ENCODE measurements at regions not wholly inside any gene's neighbourhood (a gene's known extent, or its start where the extent isn't known, plus 50 kb on each side); places are given as distances from the start of the nearest gene placed in this dataset.

- DNase-seq (ENCODE audit: low read depth) = no peak
Measured at GRCh38 chr19:30153326-30154210, 211.5 kb downstream of the URI1 start.

- no peak for DNase-seq (ENCODE audit: low read depth)
Measured at GRCh38 chr19:30154410-30154809, 212.4 kb downstream of the URI1 start.

GRCh38 chr19:30155381-30156200, 213.6 kb downstream of the URI1 start:
- no peak for DNase-seq (ENCODE audit: low read depth)

GRCh38 chr19:30156646-30157045, 214.6 kb downstream of the URI1 start:
- DNase-seq (ENCODE audit: low read depth) = no peak

GRCh38 chr19:30158067-30158892, 213.9 kb upstream of the ZNF536 start:
- DNase-seq (ENCODE audit: low read depth) = no peak

- no peak for DNase-seq (ENCODE audit: low read depth)
Measured at GRCh38 chr19:30158893-30159245, 213.3 kb upstream of the ZNF536 start.

GRCh38 chr19:30159636-30160035, 212.5 kb upstream of the ZNF536 start:
- no peak for DNase-seq (ENCODE audit: low read depth)

- no peak for DNase-seq (ENCODE audit: low read depth)
Measured at GRCh38 chr19:30160426-30160825, 211.8 kb upstream of the ZNF536 start.

- DNase-seq (ENCODE audit: low read depth) = no peak
Measured at GRCh38 chr19:30161021-30161655, 211.0 kb upstream of the ZNF536 start.

- DNase-seq (ENCODE audit: low read depth) = no peak
Measured at GRCh38 chr19:30161770-30162169, 210.4 kb upstream of the ZNF536 start.

- DNase-seq (ENCODE audit: low read depth) = no peak
Measured at GRCh38 chr19:30162718-30163117, 209.5 kb upstream of the ZNF536 start.

- DNase-seq (ENCODE audit: low read depth) = no peak
Measured at GRCh38 chr19:30163663-30164062, 208.5 kb upstream of the ZNF536 start.

- no peak for DNase-seq (ENCODE audit: low read depth)
Measured at GRCh38 chr19:30165228-30165813, 206.9 kb upstream of the ZNF536 start.

GRCh38 chr19:30167206-30167868, 204.8 kb upstream of the ZNF536 start:
- no peak for DNase-seq (ENCODE audit: low read depth)

- DNase-seq (ENCODE audit: low read depth) = no peak
Measured at GRCh38 chr19:30167976-30168635, 204.1 kb upstream of the ZNF536 start.

GRCh38 chr19:30168760-30169159, 203.4 kb upstream of the ZNF536 start:
- no peak for DNase-seq (ENCODE audit: low read depth)

GRCh38 chr19:30169196-30169900, 202.8 kb upstream of the ZNF536 start:
- DNase-seq (ENCODE audit: low read depth) = no peak

- no peak for DNase-seq (ENCODE audit: low read depth)
Measured at GRCh38 chr19:30170081-30170480, 202.1 kb upstream of the ZNF536 start.

GRCh38 chr19:30170495-30171137, 201.6 kb upstream of the ZNF536 start:
- DNase-seq (ENCODE audit: low read depth) = no peak

Data from HS-5 (cell line).